Caco-2 (cell line): ENCODE measurements at regions not wholly inside any gene's neighbourhood (a gene's known extent, or its start where the extent isn't known, plus 50 kb on each side); places are given as distances from the start of the nearest gene placed in this dataset.

ENCODE experiments used
- BruUV-seq: library from RNA; stranded (reverse); fragments of 400-500 nt; replicated peaks from 2 replicates; lab custom pipeline; 2021; lab: Mats Ljungman, UMichigan
- CTCF ChIA-PET: fragments of 300-600 bp; sonication (Branson Sonifier 250); formaldehyde crosslinking; loops from one replicate; lab custom pipeline; 2022; ENCODE audit warnings: antibody characterized with exemption; lab: Charles Lee
- POLR2A ChIA-PET: fragments of 300-600 bp; sonication (Branson Sonifier 250); formaldehyde crosslinking; loops from one replicate; lab custom pipeline; 2022; ENCODE audit warnings: antibody characterized with exemption; lab: Charles Lee
- DNase-seq, 2 experiments: peaks; one replicate each; pipeline versions ENCODE4 v3.0.0 to v3.0.0-alpha.2; 2020 to 2022
- H3K27me3 ChIP-seq: replicated peaks from 2 replicates; pipeline ENCODE4 v1.6.0; 2011; ENCODE audit warnings: low read length; ENCODE audit not compliant: control insufficient read depth, insufficient read depth
- H3K36me3 ChIP-seq: 2 replicates; pipeline ENCODE4 v1.5.1; 2011; ENCODE audit warnings: low read length; ENCODE audit not compliant: control insufficient read depth, insufficient read depth
- H3K4me1 ChIP-seq: fragments of 250-450 bp; sonication (Bioruptor Pico); 2 replicates; pipeline ENCODE4 v1.5.1; 2020; ENCODE audit warnings: mild to moderate bottlenecking
- H3K4me3 ChIP-seq: 2 replicates; pipeline ENCODE4 v1.5.1; 2011; ENCODE audit warnings: low read depth, mild to moderate bottlenecking, control low read depth, low read length
- H3K9me3 ChIP-seq: fragments of 250-450 bp; sonication (Bioruptor Pico); 2 replicates; pipeline ENCODE4 v1.5.1; 2020; ENCODE audit warnings: mild to moderate bottlenecking, moderate library complexity
- H3K27ac Mint-ChIP-seq: one replicate; pipeline ENCODE4 v1.8.0; 2022; ENCODE audit warnings: mixed read lengths; ENCODE audit not compliant: unreplicated experiment
- H3K27me3 Mint-ChIP-seq: one replicate; pipeline ENCODE4 v1.8.0; 2022; ENCODE audit warnings: mixed read lengths; ENCODE audit not compliant: insufficient read depth, unreplicated experiment
- H3K36me3 Mint-ChIP-seq: one replicate; pipeline ENCODE4 v1.8.0; 2022; ENCODE audit warnings: mild to moderate bottlenecking, mixed read lengths; ENCODE audit not compliant: insufficient read depth, unreplicated experiment
- H3K4me1 Mint-ChIP-seq: one replicate; pipeline ENCODE4 v1.8.0; 2022; ENCODE audit warnings: low read depth, mixed read lengths; ENCODE audit not compliant: unreplicated experiment
- H3K4me3 Mint-ChIP-seq: one replicate; pipeline ENCODE4 v1.8.0; 2022; ENCODE audit warnings: mild to moderate bottlenecking, moderate library complexity, mixed read lengths; ENCODE audit not compliant: unreplicated experiment
- H3K9me3 Mint-ChIP-seq: one replicate; pipeline ENCODE4 v1.8.0; 2022; ENCODE audit warnings: mixed read lengths; ENCODE audit not compliant: unreplicated experiment
- intact Hi-C: fragments of 100-400 bp; cut with micrococcal nuclease; formaldehyde crosslinking; loops from one replicate; pipeline ENCODE4 v1.10.0; 2022; ENCODE audit not compliant: unreplicated experiment
- TF ChIP-seq, protein P1 (sequence below), 2 experiments: fragments of 200-600 bp in 1 of 2; IDR thresholded peaks; 1 replicate in 1 of 2; 2 replicates in 1 of 2; pipeline versions ENCODE4 v1.5.1 to v1.8.0; 2011 to 2022; ENCODE audit warnings: antibody characterized with exemption in 1 of 2, control low read depth in 1 of 2, inconsistent platforms in 1 of 2, low read depth in 1 of 2, low read length in 1 of 2, mild to moderate bottlenecking in 1 of 2, moderate library complexity in 1 of 2; ENCODE audit not compliant: insufficient read depth in 1 of 2, severe bottlenecking in 1 of 2, unreplicated experiment in 1 of 2

DNA sequence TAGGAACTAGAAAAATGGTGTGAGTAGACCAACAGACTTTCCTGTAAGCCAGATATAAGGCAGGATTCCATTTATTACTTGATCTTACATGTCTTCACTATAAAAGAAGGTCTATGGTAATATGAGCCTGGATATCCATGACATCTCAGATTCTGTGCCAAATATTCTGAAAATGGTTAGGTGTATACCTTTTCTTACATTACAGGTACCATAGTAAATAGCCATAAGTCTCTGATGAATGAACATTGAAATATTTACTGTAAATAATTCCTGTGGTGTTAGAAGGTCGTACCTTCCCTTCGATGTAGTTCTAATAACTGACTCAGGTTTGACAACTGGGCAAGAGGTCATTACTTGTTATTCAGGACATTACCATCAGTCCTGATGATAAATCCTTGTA is 657.9 kb downstream of the BRINP3 start:
- no peaks in the 10 kb centered on the region for H3K4me1 Mint-ChIP-seq
- intact Hi-C loops: no loop called here
- ChIA-PET CTCF (no interaction called here), POLR2A (no interaction called here)
- no peaks in the 10 kb centered on the region for H3K36me3 ChIP-seq
- H3K4me3 Mint-ChIP-seq: no peak overlapping the region
- no peaks in the 10 kb centered on the region for H3K27me3 ChIP-seq
- no peak for DNase-seq
- H3K27me3 Mint-ChIP-seq: no peaks in the 10 kb centered on the region
- TF ChIP-seq, protein P1, sequence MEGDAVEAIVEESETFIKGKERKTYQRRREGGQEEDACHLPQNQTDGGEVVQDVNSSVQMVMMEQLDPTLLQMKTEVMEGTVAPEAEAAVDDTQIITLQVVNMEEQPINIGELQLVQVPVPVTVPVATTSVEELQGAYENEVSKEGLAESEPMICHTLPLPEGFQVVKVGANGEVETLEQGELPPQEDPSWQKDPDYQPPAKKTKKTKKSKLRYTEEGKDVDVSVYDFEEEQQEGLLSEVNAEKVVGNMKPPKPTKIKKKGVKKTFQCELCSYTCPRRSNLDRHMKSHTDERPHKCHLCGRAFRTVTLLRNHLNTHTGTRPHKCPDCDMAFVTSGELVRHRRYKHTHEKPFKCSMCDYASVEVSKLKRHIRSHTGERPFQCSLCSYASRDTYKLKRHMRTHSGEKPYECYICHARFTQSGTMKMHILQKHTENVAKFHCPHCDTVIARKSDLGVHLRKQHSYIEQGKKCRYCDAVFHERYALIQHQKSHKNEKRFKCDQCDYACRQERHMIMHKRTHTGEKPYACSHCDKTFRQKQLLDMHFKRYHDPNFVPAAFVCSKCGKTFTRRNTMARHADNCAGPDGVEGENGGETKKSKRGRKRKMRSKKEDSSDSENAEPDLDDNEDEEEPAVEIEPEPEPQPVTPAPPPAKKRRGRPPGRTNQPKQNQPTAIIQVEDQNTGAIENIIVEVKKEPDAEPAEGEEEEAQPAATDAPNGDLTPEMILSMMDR (IDR thresholded peaks at IDR 0.05; ENCODE audit: insufficient read depth in 1 of 2, low read depth in 1 of 2, low read length in 1 of 2, severe bottlenecking in 1 of 2, unreplicated experiment in 1 of 2): no peak
- H3K27ac Mint-ChIP-seq: no peak overlapping the region
- no peak overlapping the region for H3K4me3 ChIP-seq
- BruUV-seq: no TSS peak
- H3K36me3 Mint-ChIP-seq: no peaks in the 10 kb centered on the region
- H3K4me1 ChIP-seq: no peaks in the 10 kb centered on the region
- H3K9me3 Mint-ChIP-seq: no peaks in the 10 kb centered on the region
- H3K9me3 ChIP-seq: no peaks in the 10 kb centered on the region

DNA sequence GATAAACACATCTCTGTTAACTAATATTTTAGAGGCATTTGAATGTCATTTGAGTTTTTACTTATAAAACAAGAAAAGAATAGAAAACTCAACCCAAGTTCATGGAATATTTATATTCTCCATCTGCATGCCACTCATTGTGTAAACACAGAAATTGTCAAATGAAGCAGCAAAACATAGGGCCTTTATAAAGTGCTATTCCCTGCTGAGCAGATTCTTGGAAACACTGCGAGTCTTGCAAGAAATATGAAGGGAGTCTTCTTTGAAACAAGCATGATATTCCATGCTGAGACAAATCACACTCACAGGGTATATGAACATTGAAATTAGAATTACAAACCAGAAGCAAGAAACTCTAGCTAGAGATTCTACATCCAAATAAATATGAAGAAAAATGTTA is 655.8 kb downstream of the BRINP3 start:
- Mint-ChIP-seq H3K4me1 (no peaks in the 10 kb centered on the region), H3K27ac (no peak overlapping the region), H3K27me3 (peaks cover 2% of the 10 kb centered on the region), H3K9me3 (no peaks in the 10 kb centered on the region), H3K4me3 (no peak overlapping the region), H3K36me3 (no peaks in the 10 kb centered on the region)
- TF ChIP-seq, protein P1 (IDR thresholded peaks at IDR 0.05; ENCODE audit: insufficient read depth in 1 of 2, low read depth in 1 of 2, low read length in 1 of 2, severe bottlenecking in 1 of 2, unreplicated experiment in 1 of 2): no peak
- no TSS peak for BruUV-seq
- ChIA-PET POLR2A (no interaction called here), CTCF (no interaction called here)
- intact Hi-C loops: no loop called here
- H3K4me1 ChIP-seq: no peaks in the 10 kb centered on the region
- no peaks in the 10 kb centered on the region for H3K27me3 ChIP-seq
- no peaks in the 10 kb centered on the region for H3K9me3 ChIP-seq
- H3K4me3 ChIP-seq: no peak overlapping the region
- no peaks in the 10 kb centered on the region for H3K36me3 ChIP-seq
- no peak for DNase-seq

GRCh38 chr1:189834813-189835212 is 642.9 kb downstream of the BRINP3 start:
- H3K9me3 Mint-ChIP-seq: no peaks in the 10 kb centered on the region
- H3K4me1 Mint-ChIP-seq: no peaks in the 10 kb centered on the region
- ChIA-PET POLR2A (no interaction called here), CTCF (no interaction called here)
- no peak overlapping the region for H3K4me3 ChIP-seq
- intact Hi-C loops: no loop called here
- TF ChIP-seq, protein P1 (IDR thresholded peaks at IDR 0.05; ENCODE audit: insufficient read depth in 1 of 2, low read depth in 1 of 2, low read length in 1 of 2, severe bottlenecking in 1 of 2, unreplicated experiment in 1 of 2): no peak
- H3K27me3 ChIP-seq: no peaks in the 10 kb centered on the region
- BruUV-seq: no TSS peak
- no peak overlapping the region for H3K4me3 Mint-ChIP-seq
- no peak for DNase-seq
- H3K27ac Mint-ChIP-seq: no peak overlapping the region
- H3K36me3 Mint-ChIP-seq: no peaks in the 10 kb centered on the region
- H3K9me3 ChIP-seq: no peaks in the 10 kb centered on the region
- no peaks in the 10 kb centered on the region for H3K27me3 Mint-ChIP-seq
- no peaks in the 10 kb centered on the region for H3K4me1 ChIP-seq
- H3K36me3 ChIP-seq: no peaks in the 10 kb centered on the region
